ENCODE measurements at regions not wholly inside any gene's neighbourhood (a gene's known extent, or its start where the extent isn't known, plus 50 kb on each side); places are given as distances from the start of the nearest gene placed in this dataset.

- Histone ChIP-seq H3K4me1 (ENCODE audit: control insufficient read depth in 1 of 2, low read depth in 2 of 2) (no peaks in the 10 kb centered on the region), H3K27ac (no peak overlapping the region), H3K9me3 (no peaks in the 10 kb centered on the region), H3K36me3 (no peaks in the 10 kb centered on the region), H3K27me3 (replicated peaks; ENCODE audit: insufficient read depth) (no peaks in the 10 kb centered on the region), H3K4me3 (no peak overlapping the region)
- DNase-seq (ENCODE audit: low spot score) (no peak), ATAC-seq (ENCODE audit: insufficient number of reproducible peaks, low FRiP score, low read depth) (no peak)
- TF ChIP-seq, protein P1, sequence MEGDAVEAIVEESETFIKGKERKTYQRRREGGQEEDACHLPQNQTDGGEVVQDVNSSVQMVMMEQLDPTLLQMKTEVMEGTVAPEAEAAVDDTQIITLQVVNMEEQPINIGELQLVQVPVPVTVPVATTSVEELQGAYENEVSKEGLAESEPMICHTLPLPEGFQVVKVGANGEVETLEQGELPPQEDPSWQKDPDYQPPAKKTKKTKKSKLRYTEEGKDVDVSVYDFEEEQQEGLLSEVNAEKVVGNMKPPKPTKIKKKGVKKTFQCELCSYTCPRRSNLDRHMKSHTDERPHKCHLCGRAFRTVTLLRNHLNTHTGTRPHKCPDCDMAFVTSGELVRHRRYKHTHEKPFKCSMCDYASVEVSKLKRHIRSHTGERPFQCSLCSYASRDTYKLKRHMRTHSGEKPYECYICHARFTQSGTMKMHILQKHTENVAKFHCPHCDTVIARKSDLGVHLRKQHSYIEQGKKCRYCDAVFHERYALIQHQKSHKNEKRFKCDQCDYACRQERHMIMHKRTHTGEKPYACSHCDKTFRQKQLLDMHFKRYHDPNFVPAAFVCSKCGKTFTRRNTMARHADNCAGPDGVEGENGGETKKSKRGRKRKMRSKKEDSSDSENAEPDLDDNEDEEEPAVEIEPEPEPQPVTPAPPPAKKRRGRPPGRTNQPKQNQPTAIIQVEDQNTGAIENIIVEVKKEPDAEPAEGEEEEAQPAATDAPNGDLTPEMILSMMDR (IDR thresholded peaks at IDR 0.05): no peak
Observed at GRCh38 chr5:24773261-24773660, 128.5 kb upstream of the CDH10 start.

DNA sequence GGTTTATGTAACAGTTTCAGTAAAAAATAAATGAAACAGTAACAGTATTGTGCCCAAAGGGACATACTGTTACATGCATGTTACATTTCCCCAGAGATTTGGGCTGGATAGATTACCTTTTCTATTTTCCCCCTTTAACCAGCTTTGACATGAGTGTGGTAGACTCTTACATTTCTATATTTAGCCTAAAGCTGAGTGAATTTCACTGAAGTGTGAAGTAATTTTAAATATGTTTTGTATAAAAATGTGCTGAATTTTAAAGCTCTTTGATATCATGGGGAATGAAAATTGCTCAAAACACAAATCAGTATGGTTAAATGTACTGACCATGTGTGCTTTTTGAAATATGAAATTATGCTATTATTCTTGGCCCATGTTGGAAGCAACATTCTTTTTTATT is 122.3 kb upstream of the CDH10 start:
- H3K4me3 ChIP-seq: no peak overlapping the region
- TF ChIP-seq, protein P1 (IDR thresholded peaks at IDR 0.05): no peak
- no peak for ATAC-seq (ENCODE audit: insufficient number of reproducible peaks, low FRiP score, low read depth)
- no peaks in the 10 kb centered on the region for H3K27me3 ChIP-seq (replicated peaks; ENCODE audit: insufficient read depth)
- no peaks in the 10 kb centered on the region for H3K36me3 ChIP-seq
- H3K9me3 ChIP-seq: no peaks in the 10 kb centered on the region
- no peaks in the 10 kb centered on the region for H3K4me1 ChIP-seq (ENCODE audit: control insufficient read depth in 1 of 2, low read depth in 2 of 2)
- H3K27ac ChIP-seq: no peak overlapping the region
- no peak for DNase-seq (ENCODE audit: low spot score)

DNA sequence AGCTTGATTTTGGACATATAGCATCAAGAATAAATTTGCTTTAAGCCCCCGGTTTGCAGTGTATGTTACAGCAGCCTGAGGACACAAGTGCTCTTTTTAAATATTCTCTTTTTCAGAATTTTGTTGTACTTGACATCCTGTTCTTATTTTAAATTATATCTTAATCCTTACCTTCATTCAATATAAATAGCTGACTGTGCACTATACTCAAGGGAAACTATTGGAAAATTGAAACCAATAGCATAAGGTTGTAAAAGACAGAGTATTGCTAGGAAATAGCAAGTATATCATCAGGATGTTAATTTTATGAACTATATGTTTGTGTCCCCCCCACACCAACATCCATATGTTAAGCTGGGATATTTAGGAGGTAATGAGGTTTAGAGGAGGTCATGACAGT is 120.4 kb upstream of the CDH10 start:
- Histone ChIP-seq H3K9me3 (peaks cover 8% of the 10 kb centered on the region), H3K4me1 (ENCODE audit: control insufficient read depth in 1 of 2, low read depth in 2 of 2) (no peaks in the 10 kb centered on the region), H3K4me3 (no peak overlapping the region), H3K36me3 (no peaks in the 10 kb centered on the region), H3K27ac (no peak overlapping the region), H3K27me3 (replicated peaks; ENCODE audit: insufficient read depth) (no peaks in the 10 kb centered on the region)
- TF ChIP-seq, protein P1 (IDR thresholded peaks at IDR 0.05): no peak
- DNase-seq (ENCODE audit: low spot score): no peak
- no peak for ATAC-seq (ENCODE audit: insufficient number of reproducible peaks, low FRiP score, low read depth)

DNA sequence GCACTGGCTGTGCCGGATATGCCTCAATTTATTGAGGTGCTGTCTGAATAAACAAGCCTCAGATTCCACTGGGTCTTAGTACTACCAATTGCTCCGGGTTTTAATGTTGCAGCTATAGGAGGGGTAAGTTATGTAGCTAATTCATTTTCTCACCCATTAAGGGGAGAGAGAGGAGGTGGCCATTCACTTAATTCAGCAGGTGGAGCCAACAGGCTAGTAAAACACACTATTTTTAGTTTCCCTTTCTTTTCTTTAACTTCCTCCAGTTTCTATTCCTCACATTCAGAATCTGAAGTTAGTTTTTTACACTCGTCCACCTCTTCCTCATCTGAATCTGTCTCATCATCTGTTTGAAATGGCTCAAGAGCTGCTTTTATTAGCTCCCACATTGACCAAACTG is 105.6 kb upstream of the CDH10 start:
- no peaks in the 10 kb centered on the region for H3K9me3 ChIP-seq
- H3K36me3 ChIP-seq: no peaks in the 10 kb centered on the region
- ATAC-seq (ENCODE audit: insufficient number of reproducible peaks, low FRiP score, low read depth): no peak
- TF ChIP-seq, protein P1 (IDR thresholded peaks at IDR 0.05): no peak
- DNase-seq (ENCODE audit: low spot score): no peak
- H3K4me1 ChIP-seq (ENCODE audit: control insufficient read depth in 1 of 2, low read depth in 2 of 2): no peaks in the 10 kb centered on the region
- H3K27me3 ChIP-seq (replicated peaks; ENCODE audit: insufficient read depth): no peaks in the 10 kb centered on the region
- H3K27ac ChIP-seq: no peak overlapping the region
- no peak overlapping the region for H3K4me3 ChIP-seq

- DNase-seq (ENCODE audit: low spot score) (no peak), ATAC-seq (ENCODE audit: insufficient number of reproducible peaks, low FRiP score, low read depth) (no peak)
- no peaks in the 10 kb centered on the region for H3K9me3 ChIP-seq
- H3K27me3 ChIP-seq (replicated peaks; ENCODE audit: insufficient read depth): no peaks in the 10 kb centered on the region
- TF ChIP-seq, protein P1 (IDR thresholded peaks at IDR 0.05): no peak
- no peak overlapping the region for H3K4me3 ChIP-seq
- no peaks in the 10 kb centered on the region for H3K4me1 ChIP-seq (ENCODE audit: control insufficient read depth in 1 of 2, low read depth in 2 of 2)
- H3K36me3 ChIP-seq: no peaks in the 10 kb centered on the region
- H3K27ac ChIP-seq: no peak overlapping the region
Observed at GRCh38 chr5:24749701-24750100, 104.9 kb upstream of the CDH10 start.
